Choroid plexus epithelial cell (primary cell): ENCODE measurements at regions not wholly inside any gene's neighbourhood (a gene's known extent, or its start where the extent isn't known, plus 50 kb on each side); places are given as distances from the start of the nearest gene placed in this dataset.
A peak's percentile ranks its signal among the peaks of the same experiment; 100 is the strongest.

ENCODE experiments used
- DNase-seq: peaks from one replicate; pipeline ENCODE4 v3.0.0-alpha.2; 2010; ENCODE audit warnings: low read depth
- H3K4me3 ChIP-seq: 2 replicates; pipeline ENCODE4 v1.5.1; 2011; ENCODE audit warnings: low read depth, mild to moderate bottlenecking, control low read depth, low read length, moderate library complexity
- TF ChIP-seq, protein P1 (sequence below): conservative IDR thresholded peaks from 2 replicates; pipeline ENCODE4 v1.5.1; 2011; ENCODE audit warnings: low read depth, mild to moderate bottlenecking, control low read depth, inconsistent platforms, low read length, moderate library complexity

DNA sequence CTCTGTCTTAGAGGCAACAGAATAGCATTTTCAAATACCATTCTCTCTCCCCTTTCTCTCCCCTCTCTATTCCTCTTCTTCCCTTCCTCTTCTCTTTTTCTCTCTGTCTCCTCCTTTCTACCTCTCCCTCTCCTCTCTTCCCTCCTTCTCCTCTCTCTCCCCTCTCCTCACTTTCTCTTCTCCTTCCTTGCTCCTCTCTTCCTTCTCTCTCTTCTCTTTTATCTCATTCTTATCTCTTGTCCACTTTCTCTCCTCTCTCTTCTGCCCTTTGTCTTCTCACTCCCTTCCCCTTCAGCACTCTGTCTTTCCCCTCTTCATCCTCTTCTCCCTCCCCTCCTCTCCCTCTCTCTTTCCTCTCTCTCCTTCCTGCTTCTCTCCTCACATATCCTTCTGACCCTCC, 2265.8 kb upstream of the TENM3 start:
- DNase-seq: no peak
- no peak overlapping the region for H3K4me3 ChIP-seq
- TF ChIP-seq, protein P1, sequence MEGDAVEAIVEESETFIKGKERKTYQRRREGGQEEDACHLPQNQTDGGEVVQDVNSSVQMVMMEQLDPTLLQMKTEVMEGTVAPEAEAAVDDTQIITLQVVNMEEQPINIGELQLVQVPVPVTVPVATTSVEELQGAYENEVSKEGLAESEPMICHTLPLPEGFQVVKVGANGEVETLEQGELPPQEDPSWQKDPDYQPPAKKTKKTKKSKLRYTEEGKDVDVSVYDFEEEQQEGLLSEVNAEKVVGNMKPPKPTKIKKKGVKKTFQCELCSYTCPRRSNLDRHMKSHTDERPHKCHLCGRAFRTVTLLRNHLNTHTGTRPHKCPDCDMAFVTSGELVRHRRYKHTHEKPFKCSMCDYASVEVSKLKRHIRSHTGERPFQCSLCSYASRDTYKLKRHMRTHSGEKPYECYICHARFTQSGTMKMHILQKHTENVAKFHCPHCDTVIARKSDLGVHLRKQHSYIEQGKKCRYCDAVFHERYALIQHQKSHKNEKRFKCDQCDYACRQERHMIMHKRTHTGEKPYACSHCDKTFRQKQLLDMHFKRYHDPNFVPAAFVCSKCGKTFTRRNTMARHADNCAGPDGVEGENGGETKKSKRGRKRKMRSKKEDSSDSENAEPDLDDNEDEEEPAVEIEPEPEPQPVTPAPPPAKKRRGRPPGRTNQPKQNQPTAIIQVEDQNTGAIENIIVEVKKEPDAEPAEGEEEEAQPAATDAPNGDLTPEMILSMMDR: no peak

DNA sequence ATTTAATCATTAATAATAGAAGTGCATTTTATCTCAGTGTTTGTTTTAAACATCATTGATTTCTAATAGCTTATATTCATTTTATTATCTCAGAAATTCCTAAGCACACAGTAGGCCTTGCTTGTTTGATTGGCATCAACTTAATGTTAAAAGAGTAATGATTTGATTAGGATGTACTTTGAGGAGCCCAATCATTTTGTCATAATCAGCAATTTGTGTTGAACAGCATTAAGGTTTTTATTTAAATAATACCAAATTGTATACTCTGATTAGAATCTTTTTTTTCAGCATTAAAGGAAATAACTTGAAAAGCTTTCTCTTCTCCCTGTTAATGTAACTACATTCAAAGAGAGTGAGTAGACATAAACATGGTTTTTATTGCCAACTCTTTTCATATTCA, 2262.0 kb upstream of the TENM3 start:
- no peak overlapping the region for H3K4me3 ChIP-seq
- DNase-seq: no peak
- TF ChIP-seq, protein P1: no peak

DNA sequence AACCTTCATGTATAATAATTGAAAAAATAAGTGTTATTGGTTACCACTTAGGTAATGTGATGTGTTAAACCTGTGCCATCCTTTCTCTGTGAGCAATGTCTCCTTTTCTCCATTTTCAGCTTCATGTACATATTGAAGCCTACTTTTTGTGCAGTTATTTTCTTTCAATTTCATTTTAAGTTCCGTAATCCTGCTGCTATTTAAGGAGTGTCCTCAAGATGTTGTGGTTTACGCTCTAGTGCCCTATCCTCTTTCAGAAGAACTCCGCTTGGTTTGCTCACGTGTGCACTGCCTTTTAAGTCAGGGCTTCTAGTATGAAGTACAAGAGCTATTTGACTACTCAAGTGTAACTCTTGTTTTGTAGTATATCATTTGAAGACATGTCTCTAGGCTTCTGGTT, 2253.2 kb upstream of the TENM3 start:
- TF ChIP-seq, protein P1: no peak
- H3K4me3 ChIP-seq: no peak overlapping the region
- DNase-seq: no peak

DNA sequence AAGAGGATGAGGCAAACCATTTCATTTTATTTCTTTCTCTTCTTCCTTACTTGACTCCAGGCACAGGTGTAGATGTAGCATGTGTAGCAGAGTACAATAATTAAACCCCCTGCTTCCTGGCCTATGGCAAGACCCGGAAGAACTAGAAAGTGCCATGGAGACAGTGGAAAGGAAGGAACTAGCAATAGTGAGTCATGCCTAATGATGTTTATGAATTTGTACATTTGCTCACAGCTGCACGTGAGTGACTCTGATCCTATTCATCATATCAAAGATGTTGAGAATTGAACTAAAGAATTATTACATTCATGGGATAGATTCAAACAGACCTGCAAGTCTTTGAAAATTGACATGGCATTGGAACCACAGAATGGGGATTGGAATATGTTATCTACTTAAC, 2233.9 kb upstream of the TENM3 start:
- TF ChIP-seq, protein P1: no peak
- no peak for DNase-seq
- no peak overlapping the region for H3K4me3 ChIP-seq

DNA sequence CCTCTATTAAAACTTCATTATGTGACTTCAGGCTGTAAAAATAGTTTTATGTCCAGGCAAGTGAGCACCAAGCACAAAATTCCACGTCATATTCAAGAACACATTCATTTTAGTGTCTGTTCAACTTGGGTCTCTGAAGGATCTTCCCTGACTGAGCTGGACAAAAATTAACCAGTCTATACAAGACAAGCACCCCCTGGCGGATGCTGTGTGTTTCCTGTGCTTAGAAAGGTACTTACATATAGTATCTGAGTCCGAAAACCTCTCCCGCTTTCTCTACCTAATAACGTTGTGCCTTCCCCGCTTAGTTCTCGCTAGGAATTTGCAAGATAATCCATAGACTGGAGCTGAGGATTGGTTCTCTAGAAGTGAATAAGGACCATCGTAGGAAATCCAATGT, 2214.5 kb upstream of the TENM3 start:
- TF ChIP-seq, protein P1: no peak
- no peak overlapping the region for H3K4me3 ChIP-seq
- peak; percentile 4 for DNase-seq

DNA sequence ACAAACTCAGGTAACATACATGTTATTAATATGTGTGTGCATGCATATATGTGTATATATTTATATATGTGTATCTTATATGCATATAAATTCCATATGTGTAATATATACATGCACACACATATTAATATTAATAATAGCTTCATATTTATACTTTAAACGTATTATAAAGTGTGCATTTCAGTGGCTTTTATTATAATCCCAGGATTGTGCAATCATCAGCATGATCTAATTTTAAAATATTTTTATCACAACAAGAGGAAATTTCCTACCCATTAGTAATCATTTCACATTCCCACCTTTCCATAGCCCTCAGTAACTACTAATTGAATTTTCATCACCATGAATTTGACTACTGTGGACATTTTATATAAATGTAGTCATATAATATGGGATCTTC, 2211.9 kb upstream of the TENM3 start:
- DNase-seq: no peak
- H3K4me3 ChIP-seq: no peak overlapping the region
- TF ChIP-seq, protein P1: no peak

DNA sequence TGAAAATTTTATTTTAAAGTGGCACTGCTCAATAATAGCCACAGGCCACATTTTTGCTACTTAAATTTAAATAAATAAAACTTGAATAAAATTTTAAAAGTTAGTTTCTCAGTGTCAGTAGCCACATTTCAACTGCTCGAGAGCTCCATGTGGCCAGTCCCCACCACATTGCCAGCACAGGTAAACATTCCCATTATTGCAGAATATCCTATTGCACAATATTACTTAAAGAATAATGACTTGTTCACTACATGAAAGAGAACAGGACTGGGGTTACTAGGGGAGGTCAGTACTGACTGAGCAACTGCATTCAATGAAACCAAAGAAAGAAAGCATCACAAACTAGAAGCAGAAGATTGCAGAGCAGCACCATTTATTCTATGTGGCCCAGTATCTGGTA, 2201.6 kb upstream of the TENM3 start:
- H3K4me3 ChIP-seq: no peak overlapping the region
- no peak for DNase-seq
- TF ChIP-seq, protein P1: no peak
